GM12878 (cell line): ENCODE measurements at regions not wholly inside any gene's neighbourhood (a gene's known extent, or its start where the extent isn't known, plus 50 kb on each side); places are given as distances from the start of the nearest gene placed in this dataset.

Experiments used
- ATAC-seq: fragments of 200-7000 bp; cut with Tn5 transposase; 3 replicates; pipeline ENCODE4 v1.9.1; 2020; ENCODE audit warnings: mild to moderate bottlenecking, moderate library complexity
- BruUV-seq: library from RNA; stranded (reverse); fragments of 400-500 nt; replicated peaks from 2 replicates; lab custom pipeline; 2021; lab: Mats Ljungman, UMichigan
- CTCF ChIA-PET: fragments of 300-600 bp; sonication (Branson Sonifier 250); formaldehyde crosslinking; extraction: SDS; loops from one replicate; lab custom pipeline; 2021; ENCODE audit warnings: inconsistent platforms; lab: Yijun Ruan, JAX
- POLR2A ChIA-PET: fragments of 350-600 bp; formaldehyde crosslinking; extraction: SDS; loops from one replicate; lab custom pipeline; 2021; ENCODE audit warnings: inconsistent platforms; lab: Charles Lee
- RAD21 ChIA-PET: fragments of 300-600 bp; sonication (Branson Sonifier 250); formaldehyde crosslinking; loops from one replicate; lab custom pipeline; 2023; ENCODE audit warnings: antibody characterized with exemption; ENCODE audit not compliant: unreplicated experiment; lab: Charles Lee
- SMC1A ChIA-PET: fragments of 300-600 bp; sonication (Branson Sonifier 250); formaldehyde crosslinking; loops from one replicate; lab custom pipeline; 2023; ENCODE audit not compliant: unreplicated experiment, uncharacterized antibody; lab: Charles Lee
- DNase-seq: peaks from one replicate; pipeline ENCODE4 v3.0.0-alpha.2; 2011; ENCODE audit warnings: low read depth, low spot score
- FAIRE-seq: peaks from 3 replicates; lab custom pipeline; 2011; peaks lifted over from hg19 to GRCh38; lab: Jason Lieb, UNC
- H2AFZ ChIP-seq: 2 replicates; pipeline ENCODE4 v1.6.0; 2011; ENCODE audit warnings: low read depth, low read length, control low read depth; ENCODE audit not compliant: control insufficient read depth
- H3K27ac ChIP-seq: 2 replicates; pipeline ENCODE4 v1.5.1; 2011; ENCODE audit warnings: control low read depth; ENCODE audit not compliant: control insufficient read depth, insufficient read depth
- H3K27me3 ChIP-seq, 2 experiments: replicated peaks in 1 of 2; 2 replicates each; pipeline versions ENCODE4 v1.6.0 to v1.6.1; 2011; ENCODE audit warnings: low read length in 1 of 2; ENCODE audit not compliant: control insufficient read depth in 2 of 2, insufficient read depth in 2 of 2
- H3K36me3 ChIP-seq, 2 experiments: 2 replicates each; pipeline ENCODE4 v1.5.1; 2011; ENCODE audit warnings: low read length in 1 of 2; ENCODE audit not compliant: control insufficient read depth in 2 of 2, insufficient read depth in 2 of 2
- H3K4me1 ChIP-seq: 2 replicates; pipeline ENCODE4 v1.6.1; 2011; ENCODE audit warnings: mild to moderate bottlenecking, low read length, moderate library complexity, mixed read lengths; ENCODE audit not compliant: control insufficient read depth, insufficient read depth
- H3K4me2 ChIP-seq: 2 replicates; pipeline ENCODE4 v1.6.0; 2011; ENCODE audit warnings: control low read depth; ENCODE audit not compliant: control insufficient read depth, insufficient read depth
- H3K4me3 ChIP-seq: fragments of 200-600 bp; sonication (generic); 2 replicates; pipeline ENCODE4 v1.5.1; 2016
- H3K79me2 ChIP-seq: 2 replicates; pipeline ENCODE4 v1.6.0; 2011; ENCODE audit warnings: low read length; ENCODE audit not compliant: control insufficient read depth, insufficient read depth
- H3K9ac ChIP-seq: 2 replicates; pipeline ENCODE4 v1.8.0; 2011; ENCODE audit warnings: low read length, control low read depth, mixed read lengths; ENCODE audit not compliant: control insufficient read depth, insufficient read depth
- H3K9me3 ChIP-seq: replicated peaks from 3 replicates; pipeline ENCODE4 v1.5.1; 2011; ENCODE audit warnings: mild to moderate bottlenecking, low read length; ENCODE audit not compliant: control insufficient read depth, insufficient read depth
- H4K20me1 ChIP-seq: 2 replicates; pipeline ENCODE4 v1.6.0; 2011; ENCODE audit not compliant: control insufficient read depth, insufficient read depth
- BHLHE40 ChIP-seq, 2 experiments: fragments of 450-650 bp in 1 of 2; IDR thresholded peaks; 2 replicates each; pipeline ENCODE4 v1.6.1; 2011 to 2017; ENCODE audit warnings: low read depth in 2 of 2, borderline replicate concordance in 1 of 2, improper control_type of control experiment in 1 of 2, low read length in 1 of 2, mild to moderate bottlenecking in 1 of 2
- CEBPZ ChIP-seq: fragments of 150-350 bp; IDR thresholded peaks from 2 replicates; pipeline ENCODE4 v1.6.1; 2016; ENCODE audit warnings: low read depth, low read length
- CREM ChIP-seq: IDR thresholded peaks from 2 replicates; pipeline ENCODE4 v1.6.1; 2014; ENCODE audit warnings: antibody characterized with exemption, low read depth
- EED ChIP-seq: sonication (generic); IDR thresholded peaks from 2 replicates; pipeline ENCODE4 v1.6.1; 2016; ENCODE audit warnings: antibody characterized with exemption, low read depth
- EP300 ChIP-seq, 2 experiments: fragments of 150-350 bp in 1 of 2; IDR thresholded peaks; 2 replicates each; pipeline ENCODE4 v1.6.1; 2011 to 2012; ENCODE audit warnings: low read depth in 2 of 2, low read length in 2 of 2, borderline replicate concordance in 1 of 2, improper control_type of control experiment in 1 of 2, inconsistent platforms in 1 of 2; ENCODE audit not compliant: control insufficient read depth in 1 of 2
- ESRRA ChIP-seq: IDR thresholded peaks from 2 replicates; pipeline ENCODE4 v1.6.1; 2012; ENCODE audit warnings: mild to moderate bottlenecking, low read length, improper control_type of control experiment
- HDAC2 ChIP-seq: fragments of 200-600 bp; sonication (generic); IDR thresholded peaks from 2 replicates; pipeline ENCODE4 v1.6.1; 2017
- PML ChIP-seq: IDR thresholded peaks from 2 replicates; pipeline ENCODE4 v1.6.1; 2012; ENCODE audit warnings: low read length, inconsistent platforms
- SMAD5 ChIP-seq: IDR thresholded peaks from 2 replicates; pipeline ENCODE4 v1.6.1; 2016; ENCODE audit warnings: antibody characterized with exemption, low read depth
- TCF12 ChIP-seq: IDR thresholded peaks from 2 replicates; pipeline ENCODE4 v1.6.1; 2011; ENCODE audit warnings: low read depth, mild to moderate bottlenecking, low read length
- TCF3 ChIP-seq: IDR thresholded peaks from 2 replicates; pipeline ENCODE4 v1.6.1; 2012; ENCODE audit warnings: low read depth, mild to moderate bottlenecking, low read length, borderline replicate concordance; ENCODE audit not compliant: insufficient read depth
- USF2 ChIP-seq: IDR thresholded peaks from 2 replicates; pipeline ENCODE4 v1.6.1; 2011; ENCODE audit warnings: low read depth, low read length, improper control_type of control experiment, borderline replicate concordance
- ZBTB40 ChIP-seq: fragments of 450-650 bp; IDR thresholded peaks from 2 replicates; pipeline ENCODE4 v1.6.1; 2016; ENCODE audit warnings: mild to moderate bottlenecking, moderate library complexity, borderline replicate concordance
- WGBS: methylation state at CpG from one replicate; pipeline ENCODE4 v1.1.6; 2016; ENCODE audit warnings: low lambda C conversion rate; ENCODE audit not compliant: insufficient replicate concordance, insufficient coverage; ENCODE audit errors: missing lambda C conversion rate; 5-methylcytosine and 5-hydroxymethylcytosine counted together
- in situ Hi-C: fragments of 300-500 bp; cut with MboI; formaldehyde crosslinking; loops from 9 replicates; pipeline ENCODE4 v1.14.3; 2018; ENCODE audit warnings: mixed read lengths
- intact Hi-C: fragments of 100-400 bp; cut with micrococcal nuclease; formaldehyde crosslinking; loops from one replicate; pipeline ENCODE4 v1.14.2; 2022; ENCODE audit not compliant: unreplicated experiment

GRCh38 chr6:110534731-110535492 lies 58.5 kb upstream of the SLC22A16 start:
- Histone ChIP-seq H3K9me3 (no peaks in the 10 kb centered on the region; the same call in 2 of the 3 replicates), H3K4me2 (no peak overlapping the region), H3K27me3 (no peaks in the 10 kb centered on the region), H3K4me3 (no peak overlapping the region), H3K9ac (no peak overlapping the region), H2AFZ (no peak overlapping the region), H3K79me2 (no peaks in the 10 kb centered on the region), H3K36me3 (no peaks in the 10 kb centered on the region), H3K27ac (no peak overlapping the region), H3K4me1 (no peaks in the 10 kb centered on the region), H4K20me1 (no peaks in the 10 kb centered on the region)
- POLR2A ChIA-PET, result no interaction called here
- ATAC-seq (no peak), DNase-seq (no peak), FAIRE-seq (no peak)
- WGBS, result 28% methylated on average over 3 of the region's 3 CpGs
- intact Hi-C loops (no loop called here), in situ Hi-C loops (loop anchor here (5.0 kb wide), 1 partner anchor 412 kb away; no protein-coding TSS in a partner anchor)
- SMC1A ChIA-PET, result no interaction called here
- CTCF ChIA-PET, result no interaction called here
- RAD21 ChIA-PET, result no interaction called here
- no TSS peak for BruUV-seq
- TF ChIP-seq ZBTB40 (no peak), ESRRA (no peak), EP300 (IDR thresholded peaks at IDR 0.05; ENCODE audit: borderline replicate concordance in 1 of 2, control insufficient read depth in 1 of 2, low read depth in 2 of 2, low read length in 2 of 2) (no peak), HDAC2 (no peak), PML (no peak), TCF12 (no peak), EED (no peak), CEBPZ (no peak), CREM (no peak), BHLHE40 (IDR thresholded peaks at IDR 0.05; ENCODE audit: borderline replicate concordance in 1 of 2, low read depth in 2 of 2, low read length in 1 of 2) (no peak), TCF3 (no peak), USF2 (no peak), SMAD5 (no peak)
